ENCODE measurements at regions not wholly inside any gene's neighbourhood (a gene's known extent, or its start where the extent isn't known, plus 50 kb on each side); places are given as distances from the start of the nearest gene placed in this dataset.

DNA sequence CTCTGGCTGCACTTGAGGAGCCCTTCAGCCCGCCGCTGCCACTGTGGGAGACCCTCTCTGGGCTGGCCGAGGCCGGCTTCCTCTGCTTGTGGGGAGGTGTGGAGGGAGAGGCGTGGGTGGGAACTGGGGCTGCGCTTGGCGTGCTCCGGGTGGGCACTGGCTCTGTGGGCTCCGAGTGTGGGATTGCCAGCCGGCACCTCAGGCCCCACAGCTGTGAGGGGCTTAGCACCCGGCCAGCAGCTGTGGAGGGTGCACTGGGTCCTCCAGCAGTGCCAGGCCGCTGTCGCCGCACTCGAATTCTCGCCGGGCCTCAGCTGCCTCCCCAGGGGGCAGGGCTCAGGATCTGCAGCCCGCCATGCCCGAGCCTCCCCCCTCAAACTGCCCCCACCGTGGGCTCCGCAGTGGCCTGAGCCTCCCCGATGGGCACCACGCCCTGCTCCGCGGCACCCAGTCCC is 808.0 kb upstream of the SOX11 start:
- CTCF ChIA-PET = no interaction called here
- intact Hi-C loops (cut with micrococcal nuclease; ENCODE audit: unreplicated experiment) = no loop called here
- BruUV-seq (replicated peaks) = no TSS peak
- no peaks in the 10 kb centered on the region for H3K4me1 ChIP-seq
- no peaks in the 10 kb centered on the region for H3K27me3 ChIP-seq (replicated peaks; ENCODE audit: control insufficient read depth, insufficient read depth, low read length)
- H3K9me3 ChIP-seq = 0 out of 2 replicates have a peak, but pooled peaks cover 3% of the 10 kb centered on the region
- Mint-ChIP-seq H3K4me1 (ENCODE audit: low read depth, unreplicated experiment) (no peaks in the 10 kb centered on the region), H3K4me3 (ENCODE audit: unreplicated experiment) (no peak overlapping the region), H3K27me3 (ENCODE audit: insufficient read depth, unreplicated experiment) (no peaks in the 10 kb centered on the region), H3K27ac (ENCODE audit: unreplicated experiment) (no peak overlapping the region), H3K36me3 (ENCODE audit: insufficient read depth, unreplicated experiment) (no peaks in the 10 kb centered on the region), H3K9me3 (ENCODE audit: unreplicated experiment) (no peaks in the 10 kb centered on the region)
- no peaks in the 10 kb centered on the region for H3K36me3 ChIP-seq (ENCODE audit: control insufficient read depth, insufficient read depth, low read length)
- POLR2A ChIA-PET = no interaction called here
- H3K4me3 ChIP-seq (ENCODE audit: low read depth, low read length) = no peak overlapping the region
- DNase-seq = no peak
- TF ChIP-seq, protein P1, sequence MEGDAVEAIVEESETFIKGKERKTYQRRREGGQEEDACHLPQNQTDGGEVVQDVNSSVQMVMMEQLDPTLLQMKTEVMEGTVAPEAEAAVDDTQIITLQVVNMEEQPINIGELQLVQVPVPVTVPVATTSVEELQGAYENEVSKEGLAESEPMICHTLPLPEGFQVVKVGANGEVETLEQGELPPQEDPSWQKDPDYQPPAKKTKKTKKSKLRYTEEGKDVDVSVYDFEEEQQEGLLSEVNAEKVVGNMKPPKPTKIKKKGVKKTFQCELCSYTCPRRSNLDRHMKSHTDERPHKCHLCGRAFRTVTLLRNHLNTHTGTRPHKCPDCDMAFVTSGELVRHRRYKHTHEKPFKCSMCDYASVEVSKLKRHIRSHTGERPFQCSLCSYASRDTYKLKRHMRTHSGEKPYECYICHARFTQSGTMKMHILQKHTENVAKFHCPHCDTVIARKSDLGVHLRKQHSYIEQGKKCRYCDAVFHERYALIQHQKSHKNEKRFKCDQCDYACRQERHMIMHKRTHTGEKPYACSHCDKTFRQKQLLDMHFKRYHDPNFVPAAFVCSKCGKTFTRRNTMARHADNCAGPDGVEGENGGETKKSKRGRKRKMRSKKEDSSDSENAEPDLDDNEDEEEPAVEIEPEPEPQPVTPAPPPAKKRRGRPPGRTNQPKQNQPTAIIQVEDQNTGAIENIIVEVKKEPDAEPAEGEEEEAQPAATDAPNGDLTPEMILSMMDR (IDR thresholded peaks at IDR 0.05; ENCODE audit: insufficient read depth in 1 of 2, low read depth in 1 of 2, low read length in 1 of 2, severe bottlenecking in 1 of 2, unreplicated experiment in 1 of 2) = no peak

DNA sequence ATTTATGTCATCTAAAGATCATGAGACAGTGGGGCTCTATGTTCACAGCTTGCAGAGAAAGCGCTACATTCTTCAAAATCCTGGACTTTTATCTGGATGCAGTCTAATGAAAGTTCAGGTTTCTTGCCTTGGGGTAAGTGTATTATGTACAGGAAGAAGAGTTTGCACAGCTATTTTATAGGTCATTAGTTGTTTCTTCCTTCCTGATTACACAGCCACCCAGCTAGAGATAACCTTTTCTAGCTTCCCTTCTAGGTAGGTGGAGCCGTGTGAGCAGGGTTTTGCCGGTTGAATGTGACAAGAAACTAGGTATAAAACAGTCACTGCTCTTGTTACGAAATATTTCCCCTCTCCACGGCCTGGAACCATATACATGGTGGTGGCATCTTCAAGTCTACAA is 800.8 kb upstream of the SOX11 start:
- no TSS peak for BruUV-seq (replicated peaks)

GRCh38 chr2:4895371-4895770 is 796.8 kb upstream of the SOX11 start:
- no peak overlapping the region for H3K4me3 ChIP-seq (ENCODE audit: low read depth, low read length)
- no peaks in the 10 kb centered on the region for H3K9me3 ChIP-seq
- no peaks in the 10 kb centered on the region for H3K36me3 Mint-ChIP-seq (ENCODE audit: insufficient read depth, unreplicated experiment)
- no peaks in the 10 kb centered on the region for H3K4me1 Mint-ChIP-seq (ENCODE audit: low read depth, unreplicated experiment)
- no peak for DNase-seq
- ChIA-PET POLR2A (no interaction called here), CTCF (no interaction called here)
- TF ChIP-seq, protein P1 (IDR thresholded peaks at IDR 0.05; ENCODE audit: insufficient read depth in 1 of 2, low read depth in 1 of 2, low read length in 1 of 2, severe bottlenecking in 1 of 2, unreplicated experiment in 1 of 2) = no peak
- H3K36me3 ChIP-seq (ENCODE audit: control insufficient read depth, insufficient read depth, low read length) = no peaks in the 10 kb centered on the region
- intact Hi-C loops (cut with micrococcal nuclease; ENCODE audit: unreplicated experiment) = no loop called here
- no peaks in the 10 kb centered on the region for H3K4me1 ChIP-seq
- H3K27me3 Mint-ChIP-seq (ENCODE audit: insufficient read depth, unreplicated experiment) = no peaks in the 10 kb centered on the region
- H3K9me3 Mint-ChIP-seq (ENCODE audit: unreplicated experiment) = no peaks in the 10 kb centered on the region
- no TSS peak for BruUV-seq (replicated peaks)
- H3K4me3 Mint-ChIP-seq (ENCODE audit: unreplicated experiment) = no peak overlapping the region
- H3K27me3 ChIP-seq (replicated peaks; ENCODE audit: control insufficient read depth, insufficient read depth, low read length) = no peaks in the 10 kb centered on the region
- no peak overlapping the region for H3K27ac Mint-ChIP-seq (ENCODE audit: unreplicated experiment)

More for the DNA sequence above, 800.8 kb upstream of the SOX11 start:
- H3K4me1 ChIP-seq = no peaks in the 10 kb centered on the region
- H3K9me3 ChIP-seq = 0 out of 2 replicates have a peak, but pooled peaks cover 3% of the 10 kb centered on the region
- TF ChIP-seq, protein P1 (IDR thresholded peaks at IDR 0.05; ENCODE audit: insufficient read depth in 1 of 2, low read depth in 1 of 2, low read length in 1 of 2, severe bottlenecking in 1 of 2, unreplicated experiment in 1 of 2) = no peak
- CTCF ChIA-PET = no interaction called here
- no peaks in the 10 kb centered on the region for H3K27me3 Mint-ChIP-seq (ENCODE audit: insufficient read depth, unreplicated experiment)
- H3K27me3 ChIP-seq (replicated peaks; ENCODE audit: control insufficient read depth, insufficient read depth, low read length) = no peaks in the 10 kb centered on the region
- no peaks in the 10 kb centered on the region for H3K36me3 Mint-ChIP-seq (ENCODE audit: insufficient read depth, unreplicated experiment)
- H3K9me3 Mint-ChIP-seq (ENCODE audit: unreplicated experiment) = no peaks in the 10 kb centered on the region
- POLR2A ChIA-PET = no interaction called here
- intact Hi-C loops (cut with micrococcal nuclease; ENCODE audit: unreplicated experiment) = no loop called here
- no peak overlapping the region for H3K4me3 Mint-ChIP-seq (ENCODE audit: unreplicated experiment)
- no peak overlapping the region for H3K27ac Mint-ChIP-seq (ENCODE audit: unreplicated experiment)
- no peaks in the 10 kb centered on the region for H3K36me3 ChIP-seq (ENCODE audit: control insufficient read depth, insufficient read depth, low read length)
- no peaks in the 10 kb centered on the region for H3K4me1 Mint-ChIP-seq (ENCODE audit: low read depth, unreplicated experiment)
- no peak for DNase-seq
- no peak overlapping the region for H3K4me3 ChIP-seq (ENCODE audit: low read depth, low read length)

Data from Caco-2 (cell line).